Spleen (tissue), 11 donors: ENCODE measurements at regions not wholly inside any gene's neighbourhood (a gene's known extent, or its start where the extent isn't known, plus 50 kb on each side); places are given as distances from the start of the nearest gene placed in this dataset.

ENCODE experiments used
- DNase-seq: peaks from one replicate; pipeline ENCODE4 v3.0.0-alpha.2; 2020
- H3K27ac ChIP-seq, 8 donors: fragments of 200-600 bp; sonication (generic) in 7 of 8; 1 replicate in 4 of 8; 2 replicates in 4 of 8; pipeline versions ENCODE4 v1.5.0 to v1.8.0; 2016 to 2021; ENCODE audit warnings: inconsistent platforms in 4 of 8, mild to moderate bottlenecking in 4 of 8, moderate library complexity in 1 of 8
- H3K27me3 ChIP-seq, 7 donors: fragments of 200-600 bp; sonication (generic) in 6 of 7; replicated peaks in 1 of 7; 1 replicate in 4 of 7; 2 replicates in 3 of 7; pipeline versions ENCODE4 v1.5.0 to v1.8.0; 2016 to 2021; ENCODE audit warnings: inconsistent platforms in 3 of 7, mild to moderate bottlenecking in 1 of 7
- H3K36me3 ChIP-seq, 6 donors: fragments of 200-600 bp; sonication (generic) in 5 of 6; 1 replicate in 4 of 6; 2 replicates in 2 of 6; pipeline versions ENCODE4 v1.5.0 to v1.8.0; 2016 to 2021; ENCODE audit warnings: inconsistent platforms in 2 of 6
- H3K4me1 ChIP-seq, 6 donors: fragments of 200-600 bp; sonication (generic) in 5 of 6; 1 replicate in 3 of 6; 2 replicates in 3 of 6; pipeline versions ENCODE4 v1.5.0 to v1.8.0; 2016 to 2021; ENCODE audit warnings: inconsistent platforms in 3 of 6
- H3K4me3 ChIP-seq, 8 donors: fragments of 200-600 bp; sonication (generic) in 7 of 8; 1 replicate in 4 of 8; 2 replicates in 4 of 8; pipeline versions ENCODE4 v1.5.0 to v1.8.0; 2016 to 2021; ENCODE audit warnings: inconsistent platforms in 4 of 8, mild to moderate bottlenecking in 4 of 8, moderate library complexity in 2 of 8
- H3K9me3 ChIP-seq, 8 donors: fragments of 200-600 bp; sonication (generic) in 7 of 8; 1 replicate in 4 of 8; 2 replicates in 4 of 8; pipeline versions ENCODE4 v1.5.0 to v1.8.0; 2016 to 2021; ENCODE audit warnings: inconsistent platforms in 4 of 8
- CTCF ChIP-seq, 11 experiments: fragments of 200-600 bp in 7 of 11; fragments of 450-650 bp in 4 of 11; sonication (generic) in 4 of 11; IDR thresholded peaks in 8 of 11; conservative IDR thresholded peaks in 3 of 11; 1 replicate in 7 of 11; 2 replicates in 4 of 11; pipeline versions ENCODE4 v1.4.0 to v1.8.0; 2016 to 2021; ENCODE audit warnings: antibody characterized with exemption in 11 of 11, inconsistent platforms in 4 of 11, mild to moderate bottlenecking in 1 of 11
- POLR2A ChIP-seq, 3 donors: fragments of 450-650 bp; IDR thresholded peaks; one replicate each; pipeline ENCODE4 v1.5.1; 2017; ENCODE audit warnings: antibody characterized with exemption in 3 of 3, mild to moderate bottlenecking in 1 of 3
- POLR2AphosphoS5 ChIP-seq, 3 donors: sonication (generic); formaldehyde crosslinking; IDR thresholded peaks; one replicate each; pipeline ENCODE4 v1.5.1; 2017; ENCODE audit warnings: antibody characterized with exemption in 3 of 3
- WGBS, 5 donors: extraction: QIAGEN DNeasy Blood & Tissue Kit in 3 of 5; methylation state at CpG; one replicate each; pipeline versions ENCODE4 v1.1.5 to v1.1.7; 2013 to 2018; 5-methylcytosine and 5-hydroxymethylcytosine counted together
- intact Hi-C: fragments of 100-400 bp; cut with DNase I; formaldehyde crosslinking; loops from one replicate; pipeline ENCODE4 v1.15.0; 2023; ENCODE audit warnings: low total_unique reads
- donor health status: healthy with polysubstance abuse.
- donor health status: DM: no; HTN: no; CAD: no; lungs with moderate emphysema.
- donor health status: DM: no; HTN: no; CAD: no.
- donor health status: Bipolar disorder and iron deficiency.
- donor health status: healthy.
- donor health status: DM: no; HTN: no; CAD: no.
- donor health status: DM: yes; HTN: yes; CAD: no.

- no peak overlapping the region for H3K4me3 ChIP-seq
- H3K27me3 ChIP-seq, result no peaks in the 10 kb centered on the region
- H3K4me1 ChIP-seq, result no peaks in the 10 kb centered on the region
- H3K27ac ChIP-seq, result no peak overlapping the region
- no peaks in the 10 kb centered on the region for H3K9me3 ChIP-seq
- intact Hi-C loops, result no loop called here
- WGBS, 5 donors, result 75 to 89% (median 83%) methylated on average over 3 of the region's 3 CpGs
- no peaks in the 10 kb centered on the region for H3K36me3 ChIP-seq
- no peak for DNase-seq
- TF ChIP-seq CTCF (IDR thresholded peaks at IDR 0.05 in 8 of 11, conservative IDR thresholded peaks at IDR 0.05 in 3 of 11), result no peak
- no peak for TF ChIP-seq POLR2AphosphoS5 (IDR thresholded peaks at IDR 0.05)
- no peak for TF ChIP-seq POLR2A (IDR thresholded peaks at IDR 0.05)
Measured at GRCh38 chr1:193358419-193358818, 172.0 kb upstream of the B3GALT2 start.

GRCh38 chr1:193356249-193356648 is 169.8 kb upstream of the B3GALT2 start:
- 93 to 97% (median 94%) methylated on average over 4 of the region's 4 CpGs for WGBS, 5 donors
- no peak for DNase-seq
- intact Hi-C loops, result no loop called here
- H3K27ac ChIP-seq, result no peak overlapping the region
- H3K9me3 ChIP-seq, result no peaks in the 10 kb centered on the region
- no peak overlapping the region for H3K4me3 ChIP-seq
- no peaks in the 10 kb centered on the region for H3K4me1 ChIP-seq
- no peaks in the 10 kb centered on the region for H3K27me3 ChIP-seq
- no peaks in the 10 kb centered on the region for H3K36me3 ChIP-seq
- TF ChIP-seq POLR2AphosphoS5 (IDR thresholded peaks at IDR 0.05), result no peak
- TF ChIP-seq POLR2A (IDR thresholded peaks at IDR 0.05), result no peak
- TF ChIP-seq CTCF (IDR thresholded peaks at IDR 0.05 in 8 of 11, conservative IDR thresholded peaks at IDR 0.05 in 3 of 11), result no peak

GRCh38 chr1:193355626-193356025 is 169.2 kb upstream of the B3GALT2 start:
- 30 to 87% (median 62%) methylated on average over 2 of the region's 2 CpGs for WGBS, 5 donors
- no peak overlapping the region for H3K27ac ChIP-seq

DNA sequence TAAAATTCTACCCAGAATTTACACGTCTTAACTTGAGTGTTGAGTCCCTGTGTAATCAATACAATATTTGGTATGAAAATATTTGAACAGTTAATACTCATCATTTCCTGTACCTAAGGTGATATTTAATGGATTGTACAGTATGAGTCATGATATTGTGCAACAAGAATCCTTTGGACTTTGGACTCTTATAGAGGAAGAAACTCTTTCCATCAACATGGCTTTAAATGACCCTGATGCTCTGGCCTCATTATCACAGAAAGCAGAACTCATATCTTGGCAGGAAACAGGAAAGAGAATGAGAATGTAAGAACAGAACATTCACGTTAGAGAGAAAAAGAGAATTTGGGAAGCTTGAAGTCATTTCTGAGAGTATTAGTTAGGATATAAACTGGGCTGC is 168.8 kb upstream of the B3GALT2 start:
- H3K4me3 ChIP-seq, result no peak overlapping the region
- no peaks in the 10 kb centered on the region for H3K9me3 ChIP-seq
- TF ChIP-seq POLR2AphosphoS5 (IDR thresholded peaks at IDR 0.05) (no peak), POLR2A (IDR thresholded peaks at IDR 0.05) (no peak), CTCF (IDR thresholded peaks at IDR 0.05 in 8 of 11, conservative IDR thresholded peaks at IDR 0.05 in 3 of 11) (no peak)
- H3K4me1 ChIP-seq, result no peaks in the 10 kb centered on the region
- 42 to 51% (median 47%) methylated on average over 2 of the region's 2 CpGs for WGBS, 5 donors
- intact Hi-C loops, result no loop called here
- H3K27me3 ChIP-seq, result no peaks in the 10 kb centered on the region
- no peak for DNase-seq
- no peaks in the 10 kb centered on the region for H3K36me3 ChIP-seq
- H3K27ac ChIP-seq, result no peak overlapping the region

More at GRCh38 chr1:193355626-193356025, 169.2 kb upstream of the B3GALT2 start:
- Histone ChIP-seq H3K9me3 (no peaks in the 10 kb centered on the region), H3K4me1 (no peaks in the 10 kb centered on the region), H3K27me3 (no peaks in the 10 kb centered on the region), H3K4me3 (no peak overlapping the region), H3K36me3 (no peaks in the 10 kb centered on the region)
- intact Hi-C loops, result no loop called here
- TF ChIP-seq POLR2AphosphoS5 (IDR thresholded peaks at IDR 0.05) (no peak), POLR2A (IDR thresholded peaks at IDR 0.05) (no peak), CTCF (IDR thresholded peaks at IDR 0.05 in 8 of 11, conservative IDR thresholded peaks at IDR 0.05 in 3 of 11) (no peak)
- DNase-seq, result no peak
